Suprapubic skin (tissue), 4 donors: ENCODE measurements at regions not wholly inside any gene's neighbourhood (a gene's known extent, or its start where the extent isn't known, plus 50 kb on each side); places are given as distances from the start of the nearest gene placed in this dataset.

Experiments
- DNase-seq, 2 donors: peaks; one replicate each; pipeline ENCODE4 v3.0.0-alpha.2; 2019; ENCODE audit warnings: low spot score in 2 of 2
- H3K27ac ChIP-seq: fragments of 200-600 bp; sonication (generic); one replicate; pipeline ENCODE4 v1.5.1; 2019
- H3K27me3 ChIP-seq: fragments of 200-600 bp; sonication (generic); one replicate; pipeline ENCODE4 v1.5.1; 2019
- H3K36me3 ChIP-seq: fragments of 200-600 bp; sonication (generic); one replicate; pipeline ENCODE4 v1.5.1; 2019
- H3K4me1 ChIP-seq: fragments of 200-600 bp; sonication (generic); one replicate; pipeline ENCODE4 v1.5.1; 2019
- H3K4me3 ChIP-seq: fragments of 200-600 bp; sonication (generic); one replicate; pipeline ENCODE4 v1.5.1; 2019; ENCODE audit warnings: mild to moderate bottlenecking
- H3K9me3 ChIP-seq: fragments of 200-600 bp; sonication (generic); one replicate; pipeline ENCODE4 v1.5.1; 2019
- CTCF ChIP-seq, 2 donors: fragments of 200-600 bp in 1 of 2; fragments of 450-650 bp in 1 of 2; sonication (generic) in 1 of 2; IDR thresholded peaks; one replicate each; pipeline ENCODE4 v1.5.1; 2016 to 2019; ENCODE audit warnings: antibody characterized with exemption in 2 of 2, mild to moderate bottlenecking in 1 of 2, moderate library complexity in 1 of 2
- EP300 ChIP-seq: sonication (generic); formaldehyde crosslinking; IDR thresholded peaks from one replicate; pipeline ENCODE4 v1.6.1; 2017; ENCODE audit warnings: antibody characterized with exemption
- POLR2A ChIP-seq, 2 donors: fragments of 450-650 bp; IDR thresholded peaks; one replicate each; pipeline ENCODE4 v1.6.1; 2017; ENCODE audit warnings: antibody characterized with exemption in 2 of 2, mild to moderate bottlenecking in 2 of 2, moderate library complexity in 2 of 2
- POLR2AphosphoS5 ChIP-seq, 3 donors: sonication (generic); formaldehyde crosslinking; IDR thresholded peaks; one replicate each; pipeline ENCODE4 v1.6.1; 2017; ENCODE audit warnings: antibody characterized with exemption in 3 of 3
- WGBS: methylation state at CpG from one replicate; pipeline ENCODE4 v1.1.5; 2018; 5-methylcytosine and 5-hydroxymethylcytosine counted together

GRCh38 chr12:116650585-116651087, 87.2 kb downstream of the SPRING1 start:
- Histone ChIP-seq H3K27ac (no peak overlapping the region), H3K4me1 (no peaks in the 10 kb centered on the region), H3K9me3 (no peaks in the 10 kb centered on the region), H3K4me3 (no peak overlapping the region), H3K27me3 (no peaks in the 10 kb centered on the region), H3K36me3 (no peaks in the 10 kb centered on the region)
- TF ChIP-seq POLR2A (IDR thresholded peaks at IDR 0.05), result no peak
- no peak for TF ChIP-seq CTCF (IDR thresholded peaks at IDR 0.05)
- TF ChIP-seq EP300, result no peak
- TF ChIP-seq POLR2AphosphoS5 (IDR thresholded peaks at IDR 0.05), result no peak
- DNase-seq, result no peak
- 84% methylated on average over 6 of the region's 6 CpGs for WGBS

GRCh38 chr12:116650062-116650461, 87.8 kb downstream of the SPRING1 start:
- DNase-seq, result no peak

GRCh38 chr12:116647813-116648212, 88.6 kb downstream of the MAP1LC3B2 start:
- TF ChIP-seq POLR2AphosphoS5 (IDR thresholded peaks at IDR 0.05) (no peak), POLR2A (IDR thresholded peaks at IDR 0.05) (no peak), EP300 (no peak), CTCF (IDR thresholded peaks at IDR 0.05) (no peak)
- no peaks in the 10 kb centered on the region for H3K9me3 ChIP-seq
- WGBS, result 56% methylated on average over 4 of the region's 4 CpGs
- no peak overlapping the region for H3K4me3 ChIP-seq
- H3K36me3 ChIP-seq, result no peaks in the 10 kb centered on the region
- DNase-seq, result no peak
- H3K27ac ChIP-seq, result no peak overlapping the region
- no peaks in the 10 kb centered on the region for H3K27me3 ChIP-seq
- H3K4me1 ChIP-seq, result no peaks in the 10 kb centered on the region

More at GRCh38 chr12:116650062-116650461, 87.8 kb downstream of the SPRING1 start:
- 87% methylated on average over 2 of the region's 2 CpGs for WGBS
- Histone ChIP-seq H3K36me3 (no peaks in the 10 kb centered on the region), H3K27me3 (no peaks in the 10 kb centered on the region), H3K9me3 (no peaks in the 10 kb centered on the region), H3K27ac (no peak overlapping the region), H3K4me1 (no peaks in the 10 kb centered on the region), H3K4me3 (no peak overlapping the region)
- TF ChIP-seq EP300, result no peak
- TF ChIP-seq POLR2AphosphoS5 (IDR thresholded peaks at IDR 0.05), result no peak
- no peak for TF ChIP-seq POLR2A (IDR thresholded peaks at IDR 0.05)

- Histone ChIP-seq H3K4me3 (no peak overlapping the region), H3K4me1 (no peaks in the 10 kb centered on the region), H3K36me3 (no peaks in the 10 kb centered on the region), H3K27me3 (no peaks in the 10 kb centered on the region), H3K27ac (no peak overlapping the region), H3K9me3 (no peaks in the 10 kb centered on the region)
- no peak for TF ChIP-seq CTCF (IDR thresholded peaks at IDR 0.05)
- no peak for TF ChIP-seq EP300
- no peak for TF ChIP-seq POLR2A (IDR thresholded peaks at IDR 0.05)
- no peak for TF ChIP-seq POLR2AphosphoS5 (IDR thresholded peaks at IDR 0.05)
- DNase-seq, result no peak
These were observed 87.7 kb downstream of the MAP1LC3B2 start for GRCh38 chr12:116646901-116647300.

- Histone ChIP-seq H3K9me3 (no peaks in the 10 kb centered on the region), H3K4me1 (no peaks in the 10 kb centered on the region), H3K4me3 (no peak overlapping the region), H3K27me3 (no peaks in the 10 kb centered on the region), H3K27ac (no peak overlapping the region), H3K36me3 (no peaks in the 10 kb centered on the region)
- no peak for TF ChIP-seq EP300
- no peak for TF ChIP-seq CTCF (IDR thresholded peaks at IDR 0.05)
- no peak for TF ChIP-seq POLR2AphosphoS5 (IDR thresholded peaks at IDR 0.05)
- no peak for TF ChIP-seq POLR2A (IDR thresholded peaks at IDR 0.05)
- 87% methylated on average over 3 of the region's 3 CpGs for WGBS
- DNase-seq, result no peak
These were observed 85.6 kb downstream of the MAP1LC3B2 start for GRCh38 chr12:116644806-116645205.

- Histone ChIP-seq H3K9me3 (no peaks in the 10 kb centered on the region), H3K27me3 (no peaks in the 10 kb centered on the region), H3K4me1 (no peaks in the 10 kb centered on the region), H3K27ac (no peak overlapping the region), H3K36me3 (no peaks in the 10 kb centered on the region), H3K4me3 (no peak overlapping the region)
- no peak for DNase-seq
- 70% methylated on average over 2 of the region's 2 CpGs for WGBS
- TF ChIP-seq POLR2AphosphoS5 (IDR thresholded peaks at IDR 0.05) (no peak), EP300 (no peak), CTCF (IDR thresholded peaks at IDR 0.05) (no peak), POLR2A (IDR thresholded peaks at IDR 0.05) (no peak)
These were observed 83.5 kb downstream of the MAP1LC3B2 start for GRCh38 chr12:116642683-116643082.
